ENCODE measurements at regions not wholly inside any gene's neighbourhood (a gene's known extent, or its start where the extent isn't known, plus 50 kb on each side); places are given as distances from the start of the nearest gene placed in this dataset.

DNA sequence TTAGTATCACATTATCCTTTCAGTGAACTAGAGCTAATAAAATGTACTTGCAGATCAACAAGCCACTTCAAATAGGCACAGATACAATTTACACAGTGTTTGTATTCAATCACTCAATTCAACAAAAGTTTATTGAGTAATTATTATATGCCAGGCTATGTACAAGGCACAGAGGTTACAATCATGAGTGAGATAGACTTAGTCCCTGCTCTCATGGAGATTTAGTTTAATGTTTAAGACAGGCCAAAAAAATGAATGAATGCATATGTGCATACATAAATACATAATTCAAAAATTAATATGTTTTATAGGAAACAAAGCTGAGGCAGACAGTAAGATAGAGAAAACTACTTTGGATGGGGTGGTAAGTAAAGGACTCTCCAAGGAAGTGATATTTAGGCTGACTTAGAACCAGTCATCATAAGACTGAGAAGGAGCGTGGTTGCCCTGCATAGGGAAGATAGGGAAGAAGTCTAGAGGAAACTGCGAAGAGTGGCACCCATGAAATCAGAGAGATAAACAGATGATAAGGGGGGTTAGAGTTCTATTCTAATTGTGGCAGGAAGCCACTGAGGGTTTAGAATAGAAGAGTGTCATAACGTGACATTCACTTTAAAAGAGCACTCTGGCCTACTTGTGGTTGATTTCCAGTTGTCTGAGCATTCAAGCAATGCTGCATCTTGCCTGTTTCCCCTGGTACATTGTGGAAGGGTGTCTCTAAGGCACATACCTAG, 49.7 kb upstream of the GRAMD2B start:
- no peak for DNase-seq (ENCODE audit: low read depth in 2 of 2)
